Neuronal stem cell (in vitro differentiated cells): ENCODE measurements at regions not wholly inside any gene's neighbourhood (a gene's known extent, or its start where the extent isn't known, plus 50 kb on each side); places are given as distances from the start of the nearest gene placed in this dataset.
"Not testable (repeated sequence)": the region's sequence is repeated elsewhere in the genome, so short reads cannot be mapped to it uniquely, and the experiment has no call there.

Experiments
- DNase-seq: peaks from one replicate; pipeline ENCODE4 v3.0.0-alpha.2; 2013; ENCODE audit warnings: low spot score
- H2AFZ ChIP-seq: one replicate; pipeline ENCODE4 v1.6.1; 2013; ENCODE audit warnings: mild to moderate bottlenecking, low read length, inconsistent platforms
- H2AK5ac ChIP-seq: 2 replicates; pipeline ENCODE4 v1.6.1; 2013; ENCODE audit warnings: low read depth, mild to moderate bottlenecking, inconsistent platforms, low read length, moderate library complexity, mixed read lengths
- H2BK120ac ChIP-seq: 2 replicates; pipeline ENCODE4 v1.6.1; 2013; ENCODE audit warnings: low read depth, mild to moderate bottlenecking, inconsistent platforms, low read length, moderate library complexity, mixed read lengths
- H2BK12ac ChIP-seq: one replicate; pipeline ENCODE4 v1.6.1; 2013; ENCODE audit warnings: low read length, inconsistent platforms
- H2BK15ac ChIP-seq: 2 replicates; pipeline ENCODE4 v1.6.1; 2013; ENCODE audit warnings: mild to moderate bottlenecking, low read length, inconsistent platforms, mixed read lengths
- H2BK5ac ChIP-seq: one replicate; pipeline ENCODE4 v1.6.1; 2013; ENCODE audit warnings: inconsistent platforms, mild to moderate bottlenecking, low read length, moderate library complexity
- H3K14ac ChIP-seq: one replicate; pipeline ENCODE4 v1.6.1; 2013; ENCODE audit warnings: low read length, inconsistent platforms
- H3K18ac ChIP-seq: 2 replicates; pipeline ENCODE4 v1.6.1; 2013; ENCODE audit warnings: low read length, inconsistent platforms
- H3K23ac ChIP-seq: 2 replicates; pipeline ENCODE4 v1.6.1; 2013; ENCODE audit warnings: low read depth, mild to moderate bottlenecking, mixed read lengths, low read length, inconsistent platforms; ENCODE audit not compliant: poor library complexity
- H3K27ac ChIP-seq: replicated peaks from 3 replicates; pipeline ENCODE4 v1.5.1; 2013; ENCODE audit warnings: low read length, inconsistent platforms
- H3K27me3 ChIP-seq, 3 experiments: 2 replicates each; pipeline ENCODE4 v1.6.1; 2013; ENCODE audit warnings: low read length in 3 of 3, mild to moderate bottlenecking in 2 of 3, inconsistent platforms in 1 of 3, low read depth in 1 of 3, mixed read lengths in 1 of 3, moderate library complexity in 1 of 3; ENCODE audit not compliant: control insufficient read depth in 3 of 3, insufficient read depth in 3 of 3
- H3K36me3 ChIP-seq, 2 donors: replicated peaks in 1 of 2; 2 replicates each; pipeline ENCODE4 v1.6.1; 2013; ENCODE audit warnings: low read length in 2 of 2; ENCODE audit not compliant: control insufficient read depth in 2 of 2, insufficient read depth in 2 of 2
- H3K4ac ChIP-seq: 2 replicates; pipeline ENCODE4 v1.6.1; 2013; ENCODE audit warnings: inconsistent platforms, mild to moderate bottlenecking, low read length, moderate library complexity
- H3K4me1 ChIP-seq, 2 donors: 1 replicate in 1 of 2; 2 replicates in 1 of 2; pipeline ENCODE4 v1.6.1; 2013; ENCODE audit warnings: low read length in 2 of 2, low read depth in 1 of 2; ENCODE audit not compliant: control insufficient read depth in 2 of 2, insufficient read depth in 1 of 2
- H3K4me2 ChIP-seq: one replicate; pipeline ENCODE4 v1.6.1; 2013; ENCODE audit warnings: mild to moderate bottlenecking, low read length, inconsistent platforms; ENCODE audit not compliant: insufficient read depth, poor library complexity, severe bottlenecking
- H3K4me3 ChIP-seq, 2 donors: 2 replicates each; pipeline ENCODE4 v1.5.1; 2013; ENCODE audit warnings: low read length in 2 of 2, mild to moderate bottlenecking in 2 of 2, inconsistent platforms in 1 of 2, moderate library complexity in 1 of 2
- H3K79me1 ChIP-seq: one replicate; pipeline ENCODE4 v1.6.1; 2013; ENCODE audit warnings: low read depth, mild to moderate bottlenecking, inconsistent platforms, low read length, moderate library complexity
- H3K9ac ChIP-seq: one replicate; pipeline ENCODE4 v1.6.1; 2013; ENCODE audit warnings: mild to moderate bottlenecking, low read depth, low read length, inconsistent platforms; ENCODE audit not compliant: poor library complexity
- H3K9me3 ChIP-seq, 2 donors: replicated peaks in 1 of 2; 2 replicates each; pipeline versions ENCODE3 to v1.6.1; 2013; ENCODE audit warnings: low read length in 2 of 2, mild to moderate bottlenecking in 2 of 2, inconsistent platforms in 1 of 2, low read depth in 1 of 2, mixed read lengths in 1 of 2, moderate library complexity in 1 of 2; ENCODE audit not compliant: control insufficient read depth in 2 of 2, insufficient read depth in 1 of 2
- H4K8ac ChIP-seq: one replicate; pipeline ENCODE4 v1.6.1; 2013; ENCODE audit warnings: low read depth, mild to moderate bottlenecking, inconsistent platforms, low read length, moderate library complexity
- H4K91ac ChIP-seq: one replicate; pipeline ENCODE4 v1.6.1; 2013; ENCODE audit warnings: low read length, low read depth, mild to moderate bottlenecking, inconsistent platforms; ENCODE audit not compliant: poor library complexity
- WGBS, 2 donors: extraction: QIAGEN DNeasy Blood & Tissue Kit; methylation state at CpG; one replicate each; pipeline ENCODE4 v1.1.7; 2013; ENCODE audit warnings: missing lambda C conversion rate in 2 of 2, mixed read lengths in 1 of 2; ENCODE audit not compliant: insufficient read length in 2 of 2, insufficient replicate concordance in 1 of 2; ENCODE audit errors: extremely low coverage in 2 of 2; 5-methylcytosine and 5-hydroxymethylcytosine counted together

DNA sequence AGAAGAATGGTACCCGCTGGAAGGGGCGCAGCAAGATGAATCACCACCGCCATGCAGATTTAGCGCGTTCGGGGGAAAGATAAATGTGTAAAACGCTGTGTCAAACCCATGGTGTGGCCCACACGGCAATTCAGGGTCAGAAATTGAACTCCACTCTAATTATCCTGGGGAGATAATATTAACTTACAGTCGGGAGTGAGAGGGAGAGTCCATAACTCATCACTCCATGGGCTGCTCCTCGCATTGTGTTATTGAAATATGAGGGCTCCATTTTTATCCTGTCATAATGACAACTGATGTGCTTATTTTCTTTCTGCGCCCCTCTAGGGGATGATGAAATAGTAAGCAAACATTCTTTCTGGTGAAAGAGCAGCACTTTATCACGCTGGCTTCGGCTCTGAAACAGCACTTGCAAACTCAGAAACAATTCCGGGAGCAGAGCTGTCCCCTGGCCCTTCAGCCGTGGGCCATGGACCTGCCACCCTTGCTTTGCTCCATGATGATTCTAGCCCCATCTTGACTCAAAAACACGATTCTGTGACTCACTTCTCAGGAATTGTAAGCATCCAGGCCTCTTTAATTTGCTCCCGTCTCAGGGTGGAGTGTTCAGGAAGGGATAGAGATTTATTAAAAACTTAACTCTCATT, 431.6 kb downstream of the IRX1 start:
- no peaks in the 10 kb centered on the region for H3K27me3 ChIP-seq
- no peak overlapping the region for H2BK12ac ChIP-seq
- no peak overlapping the region for H2BK5ac ChIP-seq
- no peak overlapping the region for H3K23ac ChIP-seq
- H4K8ac ChIP-seq = no peak overlapping the region
- no peak overlapping the region for H4K91ac ChIP-seq
- no peak for DNase-seq
- H3K27ac ChIP-seq = no peak overlapping the region
- no peak overlapping the region for H3K4me3 ChIP-seq
- no peak overlapping the region for H3K4ac ChIP-seq
- WGBS, 2 donors = no CpG with 5 or more reads among the region's 17 CpGs
- no peak overlapping the region for H2BK120ac ChIP-seq
- H3K79me1 ChIP-seq = no peaks in the 10 kb centered on the region
- no peak overlapping the region for H3K14ac ChIP-seq
- no peak overlapping the region for H3K9ac ChIP-seq
- no peak overlapping the region for H2AK5ac ChIP-seq
- H3K18ac ChIP-seq = peak overlapping the region; percentile 61
- peaks cover 5 to 9% of the 10 kb centered on the region in 2 donors for H3K4me1 ChIP-seq
- no peaks in the 10 kb centered on the region for H3K36me3 ChIP-seq
- no peak overlapping the region for H3K4me2 ChIP-seq
- H3K9me3 ChIP-seq = peaks cover 0 to 3% of the 10 kb centered on the region in 2 donors
- H2AFZ ChIP-seq = peak overlapping the region; percentile 58
- H2BK15ac ChIP-seq = no peak overlapping the region

DNA sequence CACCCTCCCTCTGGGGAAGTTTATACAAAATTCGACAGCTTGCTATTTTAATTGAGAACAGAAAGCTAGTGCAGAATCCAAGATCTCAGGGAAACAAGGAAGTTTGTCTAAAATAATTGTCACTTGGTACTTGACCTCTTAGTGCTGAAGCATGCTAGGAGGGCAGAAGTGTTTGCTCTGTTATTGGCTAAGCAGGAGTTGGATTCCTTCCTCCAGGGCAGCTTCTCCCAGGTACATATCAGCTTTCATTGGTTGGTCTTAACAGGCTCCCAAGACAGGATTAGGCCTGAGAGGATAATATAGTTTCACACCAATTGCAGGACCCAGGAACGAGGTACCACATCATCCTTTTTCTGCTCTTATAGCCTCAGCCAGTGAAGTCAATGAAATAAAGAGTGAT, 432.8 kb downstream of the IRX1 start:
- no peak overlapping the region for H3K14ac ChIP-seq
- WGBS, 2 donors = no CpG with 5 or more reads among the region's 2 CpGs
- no peak overlapping the region for H3K18ac ChIP-seq
- H2BK5ac ChIP-seq = no peak overlapping the region
- H4K91ac ChIP-seq = no peak overlapping the region
- no peak for DNase-seq
- peaks cover 5 to 9% of the 10 kb centered on the region in 2 donors for H3K4me1 ChIP-seq
- H3K79me1 ChIP-seq = no peaks in the 10 kb centered on the region
- H3K27ac ChIP-seq = no peak overlapping the region
- no peak overlapping the region for H2BK120ac ChIP-seq
- H2BK12ac ChIP-seq = no peak overlapping the region
- H4K8ac ChIP-seq = no peak overlapping the region
- no peak overlapping the region for H3K4me3 ChIP-seq
- no peak overlapping the region for H3K23ac ChIP-seq
- H2BK15ac ChIP-seq = no peak overlapping the region
- H3K27me3 ChIP-seq = no peaks in the 10 kb centered on the region
- H3K9ac ChIP-seq = no peak overlapping the region
- H3K4ac ChIP-seq = no peak overlapping the region
- H3K4me2 ChIP-seq = no peak overlapping the region
- no peaks in the 10 kb centered on the region for H3K9me3 ChIP-seq
- H3K36me3 ChIP-seq = no peaks in the 10 kb centered on the region
- no peak overlapping the region for H2AK5ac ChIP-seq
- H2AFZ ChIP-seq = no peak overlapping the region

DNA sequence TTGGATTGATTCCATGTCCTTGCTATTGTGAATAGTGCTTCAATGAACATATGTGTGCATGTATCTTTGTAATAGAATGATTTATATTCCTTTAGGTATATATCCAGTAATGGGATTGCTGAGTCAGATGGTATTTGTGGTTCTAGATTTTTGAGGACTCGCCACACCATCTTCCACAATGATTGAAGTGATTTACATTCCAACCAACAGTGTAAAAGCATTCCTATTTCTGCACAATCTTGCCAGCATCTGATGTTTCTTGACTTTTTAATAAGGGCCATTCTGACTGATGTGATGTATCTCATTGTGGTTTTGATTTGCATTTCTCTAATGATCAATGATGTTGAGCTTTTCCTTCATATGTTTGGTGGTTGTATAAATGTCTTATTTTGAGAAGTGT, 437.9 kb downstream of the IRX1 start:
- H4K91ac ChIP-seq, H3K27ac ChIP-seq, H2AK5ac ChIP-seq, H3K14ac ChIP-seq, H3K9me3 ChIP-seq, H4K8ac ChIP-seq, H2BK120ac ChIP-seq, H3K23ac ChIP-seq, H2AFZ ChIP-seq, H3K4me1 ChIP-seq, H3K18ac ChIP-seq, H2BK15ac ChIP-seq, H3K36me3 ChIP-seq, DNase-seq, H3K4ac ChIP-seq, H2BK5ac ChIP-seq, H3K79me1 ChIP-seq, H3K4me2 ChIP-seq, H3K27me3 ChIP-seq, H3K9ac ChIP-seq, H2BK12ac ChIP-seq, H3K4me3 ChIP-seq: not testable (repeated sequence)
- WGBS, 2 donors = no CpG with 5 or more reads among the region's 1 CpG

DNA sequence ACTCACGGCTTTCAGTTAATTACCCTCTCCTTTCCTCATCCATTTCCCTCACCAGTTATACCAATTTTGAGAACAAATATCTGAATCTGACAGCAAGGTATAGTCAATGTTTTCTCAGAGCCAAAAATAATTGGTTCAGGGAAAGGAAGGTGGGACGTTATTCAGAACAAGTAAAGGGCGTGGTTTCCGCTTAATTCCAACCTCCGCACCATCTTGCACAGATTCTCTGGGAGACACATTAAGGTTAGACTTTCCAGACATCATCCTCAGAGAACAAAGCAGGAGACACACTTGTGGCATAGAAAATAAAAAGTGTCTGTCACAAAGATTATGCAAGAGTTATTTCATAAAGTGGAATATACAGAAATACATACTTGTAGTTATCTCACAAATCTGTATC, 441.2 kb downstream of the IRX1 start:
- no peak overlapping the region for H4K8ac ChIP-seq
- no peak overlapping the region for H3K14ac ChIP-seq
- no peak overlapping the region for H2BK5ac ChIP-seq
- H2BK120ac ChIP-seq = no peak overlapping the region
- no peak overlapping the region for H3K27ac ChIP-seq
- WGBS, 2 donors = no CpG with 5 or more reads among the region's 5 CpGs
- no peaks in the 10 kb centered on the region for H3K9me3 ChIP-seq
- H3K4me3 ChIP-seq = no peak overlapping the region
- H3K36me3 ChIP-seq = no peaks in the 10 kb centered on the region
- H3K4ac ChIP-seq = no peak overlapping the region
- H2BK15ac ChIP-seq = no peak overlapping the region
- H4K91ac ChIP-seq = no peak overlapping the region
- no peak overlapping the region for H2BK12ac ChIP-seq
- no peak overlapping the region for H2AK5ac ChIP-seq
- H3K27me3 ChIP-seq = no peaks in the 10 kb centered on the region
- H3K79me1 ChIP-seq = no peaks in the 10 kb centered on the region
- H3K9ac ChIP-seq = no peak overlapping the region
- H3K4me2 ChIP-seq = no peak overlapping the region
- H3K23ac ChIP-seq = no peak overlapping the region
- no peak for DNase-seq
- no peak overlapping the region for H2AFZ ChIP-seq
- H3K4me1 ChIP-seq = no peaks in the 10 kb centered on the region
- H3K18ac ChIP-seq = no peak overlapping the region
